Hepatocyte (in vitro differentiated cells): ENCODE measurements at regions not wholly inside any gene's neighbourhood (a gene's known extent, or its start where the extent isn't known, plus 50 kb on each side); places are given as distances from the start of the nearest gene placed in this dataset.

Source experiments
- EZH2 ChIP-seq: fragments of 200-600 bp; sonication (generic); IDR thresholded peaks from 2 replicates; pipeline ENCODE4 v1.6.1; 2016; ENCODE audit warnings: antibody characterized with exemption, mild to moderate bottlenecking, borderline replicate concordance
- TF ChIP-seq, protein P1 (sequence below): fragments of 200-600 bp; sonication (generic); IDR thresholded peaks from 2 replicates; pipeline ENCODE4 v1.5.1; 2016; ENCODE audit warnings: antibody characterized with exemption, mild to moderate bottlenecking; ENCODE audit not compliant: poor library complexity

DNA sequence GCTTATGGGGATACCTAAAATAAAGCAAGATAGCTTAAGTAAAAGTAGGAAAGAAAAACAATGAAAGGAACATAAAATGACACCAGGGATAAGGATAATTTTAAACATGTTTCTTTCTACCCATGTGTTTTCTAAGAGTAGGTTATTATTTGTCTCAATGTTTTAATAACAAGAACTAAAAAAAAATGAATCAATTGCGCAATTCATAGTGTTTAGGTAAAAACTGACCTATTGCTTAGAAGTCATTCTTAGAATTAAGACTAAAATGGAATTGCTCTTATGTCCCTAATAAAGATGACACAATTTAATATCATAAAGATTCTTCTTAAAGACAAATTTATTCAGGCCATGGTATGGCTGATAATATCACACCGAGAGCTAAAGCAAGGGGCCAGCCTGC, 58.0 kb upstream of the COL24A1 start:
- TF ChIP-seq, protein P1, sequence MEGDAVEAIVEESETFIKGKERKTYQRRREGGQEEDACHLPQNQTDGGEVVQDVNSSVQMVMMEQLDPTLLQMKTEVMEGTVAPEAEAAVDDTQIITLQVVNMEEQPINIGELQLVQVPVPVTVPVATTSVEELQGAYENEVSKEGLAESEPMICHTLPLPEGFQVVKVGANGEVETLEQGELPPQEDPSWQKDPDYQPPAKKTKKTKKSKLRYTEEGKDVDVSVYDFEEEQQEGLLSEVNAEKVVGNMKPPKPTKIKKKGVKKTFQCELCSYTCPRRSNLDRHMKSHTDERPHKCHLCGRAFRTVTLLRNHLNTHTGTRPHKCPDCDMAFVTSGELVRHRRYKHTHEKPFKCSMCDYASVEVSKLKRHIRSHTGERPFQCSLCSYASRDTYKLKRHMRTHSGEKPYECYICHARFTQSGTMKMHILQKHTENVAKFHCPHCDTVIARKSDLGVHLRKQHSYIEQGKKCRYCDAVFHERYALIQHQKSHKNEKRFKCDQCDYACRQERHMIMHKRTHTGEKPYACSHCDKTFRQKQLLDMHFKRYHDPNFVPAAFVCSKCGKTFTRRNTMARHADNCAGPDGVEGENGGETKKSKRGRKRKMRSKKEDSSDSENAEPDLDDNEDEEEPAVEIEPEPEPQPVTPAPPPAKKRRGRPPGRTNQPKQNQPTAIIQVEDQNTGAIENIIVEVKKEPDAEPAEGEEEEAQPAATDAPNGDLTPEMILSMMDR, result no peak
- TF ChIP-seq EZH2, result no peak
